NCI-H2196 (cell line): ENCODE measurements at regions not wholly inside any gene's neighbourhood (a gene's known extent, or its start where the extent isn't known, plus 50 kb on each side); places are given as distances from the start of the nearest gene placed in this dataset.
"Not testable (repeated sequence)": the region's sequence is repeated elsewhere in the genome, so short reads cannot be mapped to it uniquely, and the experiment has no call there.

Source experiments
- DNase-seq: peaks from one replicate; lab custom pipeline; 2025; ENCODE audit not compliant: unreplicated experiment; lab: John Stamatoyannopoulos, UW

- DNase-seq = no peak
Measured at GRCh38 chr16:13797718-13798117, 122.2 kb upstream of the ERCC4 start.

DNA sequence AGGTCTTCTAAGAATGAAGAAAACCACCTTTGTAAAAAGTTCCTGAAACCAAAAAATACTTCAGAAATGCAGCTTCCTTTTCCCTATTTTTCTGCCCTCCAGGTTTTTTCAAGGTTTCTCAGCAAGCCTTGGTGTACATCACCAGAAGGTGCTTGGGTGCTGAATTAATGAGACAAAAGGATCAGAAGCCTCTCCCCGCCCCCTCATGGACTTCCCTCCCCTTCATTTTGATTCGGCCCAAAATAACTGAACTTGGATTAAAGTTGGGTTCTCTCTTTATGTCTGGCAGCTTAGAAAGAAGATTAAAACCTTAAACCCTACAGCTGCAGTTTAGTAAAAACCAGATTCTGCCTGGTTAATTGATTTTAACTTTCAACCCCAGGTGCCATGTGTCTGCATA is 121.7 kb upstream of the ERCC4 start:
- no peak for DNase-seq

- no peak for DNase-seq
Measured at GRCh38 chr16:13803974-13804373, 116.0 kb upstream of the ERCC4 start.

DNA sequence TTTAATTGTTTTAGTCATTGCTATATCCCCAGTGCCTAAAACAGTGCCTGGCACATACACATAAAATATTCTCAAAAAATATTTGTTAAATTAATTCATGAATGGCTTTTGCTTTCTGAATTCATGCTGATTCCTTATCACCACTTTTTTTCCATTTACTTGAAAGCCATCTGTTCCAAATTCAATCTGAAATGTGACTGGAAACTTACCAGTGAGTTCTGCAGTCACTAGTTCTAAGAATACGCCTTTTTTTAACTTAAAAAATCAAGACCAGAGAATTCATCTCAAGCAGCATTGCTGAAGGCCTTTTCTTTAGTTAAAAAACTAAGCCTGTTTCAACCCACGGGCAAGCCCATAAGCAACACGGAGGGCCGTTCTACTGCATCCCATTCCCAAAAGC is 114.0 kb upstream of the ERCC4 start:
- no peak for DNase-seq

DNA sequence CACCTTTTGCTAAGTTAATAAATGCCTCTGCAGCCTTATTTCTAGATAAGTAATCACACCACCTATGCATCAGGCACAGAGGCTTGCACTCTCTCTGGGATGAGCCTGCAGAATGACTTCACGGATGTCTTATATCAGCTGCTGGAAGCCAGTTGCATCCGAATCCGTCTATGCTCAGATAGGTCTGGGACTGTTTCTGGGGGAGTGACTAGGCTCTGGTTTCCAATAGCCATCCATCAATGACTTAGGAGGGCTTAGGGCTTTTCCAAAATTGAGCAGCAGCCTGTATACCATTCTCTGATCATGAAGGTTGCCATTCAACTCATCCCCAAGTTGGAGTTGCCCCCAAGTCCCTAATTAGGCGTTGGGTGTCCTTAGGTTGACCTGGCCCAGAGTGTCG is 113.3 kb upstream of the ERCC4 start:
- no peak for DNase-seq

- DNase-seq = no peak
Measured at GRCh38 chr16:13808102-13808501, 111.9 kb upstream of the ERCC4 start.

GRCh38 chr16:13809765-13810164 is 110.2 kb upstream of the ERCC4 start:
- DNase-seq = no peak

GRCh38 chr16:13811834-13812233 is 108.1 kb upstream of the ERCC4 start:
- DNase-seq = no peak

DNA sequence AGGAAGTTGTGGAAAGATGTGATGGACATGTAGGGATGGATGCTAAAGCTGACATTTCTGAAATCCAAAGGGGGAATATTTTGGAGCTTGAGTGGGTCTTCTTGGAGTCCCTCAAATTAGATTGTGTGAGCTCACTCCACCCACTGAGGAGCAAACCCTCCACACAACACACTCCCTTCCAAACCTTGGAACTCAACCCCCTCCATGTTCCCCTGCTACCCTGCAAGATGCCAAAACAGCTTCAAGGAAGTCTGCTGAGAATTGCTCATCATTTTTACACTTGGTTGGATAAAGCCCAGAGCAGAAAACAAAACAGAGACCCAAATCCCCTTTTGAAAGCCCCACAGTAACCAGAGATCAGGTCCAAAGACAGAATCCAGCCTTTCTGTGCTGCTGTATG is 103.3 kb upstream of the ERCC4 start:
- DNase-seq = no peak

GRCh38 chr16:13823501-13823900 is 96.5 kb upstream of the ERCC4 start:
- DNase-seq = no peak

DNA sequence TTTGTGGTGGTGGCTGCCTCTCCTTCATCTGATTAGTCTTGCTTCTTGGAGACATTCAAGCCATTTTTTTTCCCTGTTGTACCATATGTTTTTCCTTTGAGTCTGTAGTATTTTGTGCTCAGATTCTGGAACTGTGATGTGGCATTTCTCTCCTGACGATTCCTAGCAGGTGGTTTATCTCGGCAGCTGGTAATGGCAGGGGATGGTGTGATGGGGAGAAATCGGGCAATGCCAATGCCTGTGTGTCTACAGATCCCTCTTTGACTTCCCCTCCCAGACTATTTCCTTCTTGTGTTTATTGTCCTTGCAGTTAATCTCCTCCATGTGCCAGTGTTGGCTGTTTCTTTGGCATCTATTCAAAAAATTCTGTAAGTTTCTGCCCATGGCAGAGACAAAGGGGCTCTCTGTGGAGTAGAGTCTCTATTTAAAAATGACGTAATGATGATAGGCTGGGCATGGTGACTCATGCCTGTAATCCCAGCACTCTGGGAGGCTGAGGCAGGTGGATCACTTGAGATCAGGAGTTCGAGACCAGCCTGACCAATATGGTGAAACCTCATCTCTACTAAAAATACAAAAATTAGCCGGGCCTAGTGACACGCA is 90.2 kb upstream of the ERCC4 start:
- no peak for DNase-seq

- no peak for DNase-seq
Measured at GRCh38 chr16:13833515-13833914, 86.4 kb upstream of the ERCC4 start.

- DNase-seq = no peak
Measured at GRCh38 chr16:13835387-13835786, 84.6 kb upstream of the ERCC4 start.

DNA sequence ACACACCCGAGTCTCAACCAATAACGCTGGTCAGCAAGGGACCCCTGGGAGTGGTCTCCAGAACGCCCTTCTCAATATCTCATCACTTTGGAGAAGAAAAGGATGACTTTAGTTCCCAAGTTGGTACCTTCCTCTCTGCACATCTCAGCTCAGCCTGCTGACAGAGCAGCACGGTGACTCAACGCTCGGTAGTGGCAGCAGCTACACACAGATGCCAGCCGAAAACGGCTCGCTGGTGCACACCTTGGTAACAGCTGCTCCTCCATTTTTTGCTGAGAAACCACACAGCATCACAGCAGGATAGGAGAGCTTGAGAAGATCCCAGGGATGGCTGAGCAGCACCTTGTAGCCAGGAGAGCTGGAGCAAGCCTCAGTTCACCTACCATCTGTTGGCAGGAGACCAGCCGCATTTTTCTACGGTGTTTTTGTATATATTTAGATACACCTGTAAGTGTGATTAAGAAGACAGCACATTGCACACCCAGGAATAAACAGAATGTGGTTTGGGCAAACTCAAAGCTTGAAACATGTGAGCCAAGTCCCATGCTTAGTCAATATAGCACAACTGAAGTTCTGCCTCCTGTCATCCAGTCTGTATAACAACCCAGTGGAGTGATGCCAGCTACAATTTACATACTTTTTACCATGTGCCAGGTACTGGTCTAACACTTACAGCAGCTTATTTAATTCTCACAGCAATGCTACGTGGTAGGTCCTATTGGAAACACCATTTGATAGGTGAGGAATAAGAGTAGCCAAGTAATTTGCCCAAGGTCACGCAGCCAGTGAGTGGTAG is 83.8 kb upstream of the ERCC4 start:
- no peak for DNase-seq

DNA sequence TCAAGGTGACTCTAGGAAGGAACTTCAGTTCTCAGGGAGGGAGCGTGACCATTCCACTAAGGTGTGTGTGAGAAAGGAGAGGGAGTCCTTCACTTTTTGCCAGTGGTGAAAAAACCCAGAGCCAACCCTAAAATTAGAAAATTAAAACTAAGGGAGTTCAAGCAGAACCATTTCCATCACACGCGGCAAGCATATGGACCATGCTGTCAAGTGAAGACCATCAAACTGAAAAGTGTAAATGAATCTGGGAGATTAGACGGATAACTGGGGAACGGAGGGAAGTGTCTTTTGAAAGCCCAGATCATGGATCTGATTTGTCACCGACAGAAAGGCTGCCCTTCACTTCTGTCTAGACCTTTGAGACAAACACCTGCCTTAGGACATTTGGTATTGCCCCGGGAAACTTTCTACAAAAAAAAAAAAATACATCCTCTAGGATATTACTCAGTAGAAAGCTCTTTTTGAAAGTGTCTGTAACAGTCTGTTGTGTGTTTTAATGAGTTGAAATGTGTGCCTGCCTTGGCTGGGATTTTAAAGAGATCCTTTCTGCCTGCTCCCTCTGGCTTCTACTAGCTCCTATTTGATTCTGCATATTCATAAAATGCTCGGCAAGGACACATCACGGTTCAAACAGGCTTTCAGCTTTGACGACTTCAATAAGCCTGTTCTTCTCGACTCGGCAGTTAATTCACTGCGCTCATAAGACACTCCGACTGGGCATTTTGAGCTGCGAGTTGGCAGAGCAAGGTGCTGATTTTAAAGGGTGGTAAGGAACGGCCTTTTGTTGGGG is 81.4 kb upstream of the ERCC4 start:
- DNase-seq = no peak

- DNase-seq = no peak
Measured at GRCh38 chr16:13839577-13839976, 80.4 kb upstream of the ERCC4 start.

- no peak for DNase-seq
Measured at GRCh38 chr16:13845232-13845631, 74.7 kb upstream of the ERCC4 start.

GRCh38 chr16:13848795-13849194 is 71.2 kb upstream of the ERCC4 start:
- DNase-seq = no peak

DNA sequence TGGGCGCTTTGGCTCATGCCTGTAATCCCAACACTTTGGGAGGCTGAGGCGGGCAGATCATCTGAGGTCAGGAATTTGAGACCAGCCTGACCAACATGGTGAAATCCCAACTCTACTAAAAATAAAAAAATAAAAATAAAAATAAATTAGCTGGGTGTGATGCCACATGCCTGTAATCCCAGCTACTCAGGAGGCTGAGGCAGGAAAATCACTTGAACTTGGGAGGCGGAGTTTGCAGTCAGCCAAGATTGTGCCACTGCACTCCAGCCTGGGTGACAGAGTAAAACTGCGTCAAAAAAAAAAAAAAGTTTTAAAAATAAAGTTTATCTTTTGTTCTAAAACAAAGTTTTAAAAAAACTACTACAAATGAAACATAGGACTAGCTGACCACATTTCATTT is 69.8 kb upstream of the ERCC4 start:
- DNase-seq = not testable (repeated sequence)

DNA sequence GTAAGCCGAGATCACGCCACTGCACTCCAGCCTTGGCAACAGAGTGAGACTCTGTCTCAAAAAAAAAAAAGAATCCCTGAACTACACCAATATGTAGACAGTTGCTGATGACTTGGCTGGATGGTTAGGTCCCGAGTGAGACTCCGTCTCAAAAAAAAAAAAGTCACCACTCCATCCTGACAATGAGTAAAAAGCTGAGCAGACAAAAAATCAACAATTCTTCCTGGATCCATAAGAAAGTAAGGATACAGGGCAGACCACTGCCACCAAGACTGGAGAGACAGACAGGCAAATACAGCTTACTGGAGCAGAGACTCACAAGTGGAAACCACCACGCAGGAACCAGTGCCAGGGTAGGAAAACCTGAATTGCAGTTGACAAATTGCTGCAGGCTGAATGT is 67.1 kb upstream of the ERCC4 start:
- DNase-seq = no peak

- no peak for DNase-seq
Measured at GRCh38 chr16:13856398-13856797, 63.6 kb upstream of the ERCC4 start.
